C4-2B (cell line): ENCODE measurements at regions not wholly inside any gene's neighbourhood (a gene's known extent, or its start where the extent isn't known, plus 50 kb on each side); places are given as distances from the start of the nearest gene placed in this dataset.

Experiments used
- H3K27ac ChIP-seq: fragments of 450-650 bp; 2 replicates; pipeline ENCODE4 v1.5.1; 2017
- CTCF ChIP-seq: fragments of 450-650 bp; conservative IDR thresholded peaks from 2 replicates; pipeline ENCODE4 v1.5.1; 2017; ENCODE audit warnings: mild to moderate bottlenecking
- ZFX ChIP-seq: fragments of 450-650 bp; IDR thresholded peaks from 2 replicates; pipeline ENCODE4 v1.6.1; 2017

GRCh38 chr5:88113429-88113828 is 155.2 kb downstream of the TMEM161B start:
- H3K27ac ChIP-seq, result no peak overlapping the region
- peak; percentile 20 for TF ChIP-seq CTCF
- no peak for TF ChIP-seq ZFX

- no peak overlapping the region for H3K27ac ChIP-seq
- TF ChIP-seq CTCF (no peak), ZFX (no peak)
Measured at GRCh38 chr5:88109818-88110217, 158.8 kb downstream of the TMEM161B start.

GRCh38 chr5:88108490-88109279 is 160.0 kb downstream of the TMEM161B start:
- H3K27ac ChIP-seq, result no peak overlapping the region
- TF ChIP-seq ZFX (no peak), CTCF (no peak)

GRCh38 chr5:88094906-88095496 is 173.6 kb downstream of the TMEM161B start:
- TF ChIP-seq ZFX, result no peak
- no peak for TF ChIP-seq CTCF
- no peak overlapping the region for H3K27ac ChIP-seq

GRCh38 chr5:88094403-88094802 is 174.2 kb downstream of the TMEM161B start:
- no peak for TF ChIP-seq CTCF
- no peak for TF ChIP-seq ZFX
- H3K27ac ChIP-seq, result no peak overlapping the region

GRCh38 chr5:88093765-88094164 is 174.9 kb downstream of the TMEM161B start:
- no peak overlapping the region for H3K27ac ChIP-seq
- TF ChIP-seq ZFX, result no peak
- no peak for TF ChIP-seq CTCF

GRCh38 chr5:88092958-88093605 is 175.6 kb downstream of the TMEM161B start:
- TF ChIP-seq ZFX (no peak), CTCF (no peak)
- no peak overlapping the region for H3K27ac ChIP-seq
